ENCODE measurements at regions not wholly inside any gene's neighbourhood (a gene's known extent, or its start where the extent isn't known, plus 50 kb on each side); places are given as distances from the start of the nearest gene placed in this dataset.

DNA sequence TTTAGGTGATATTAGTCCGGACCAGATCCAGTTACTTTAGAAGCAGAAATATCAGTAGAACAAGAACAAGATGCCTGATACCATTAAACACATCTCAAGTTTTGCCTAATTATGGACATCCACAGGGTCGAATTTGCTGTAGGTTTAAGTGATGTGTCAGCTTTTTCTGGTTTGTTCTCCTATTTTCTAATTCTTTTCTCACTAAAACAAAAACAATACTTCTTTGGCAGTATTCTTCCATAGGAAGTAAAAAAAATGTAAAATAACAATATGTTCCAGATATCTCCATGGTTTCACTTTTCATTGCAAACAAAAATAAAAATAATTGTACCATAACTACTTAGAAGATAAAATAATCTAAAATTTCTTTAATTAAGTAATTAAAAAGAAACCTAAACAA lies 265.7 kb downstream of the SHOX2 start:
- no peak for TF ChIP-seq POLR2A (IDR thresholded peaks at IDR 0.05)
- TF ChIP-seq, protein P1, sequence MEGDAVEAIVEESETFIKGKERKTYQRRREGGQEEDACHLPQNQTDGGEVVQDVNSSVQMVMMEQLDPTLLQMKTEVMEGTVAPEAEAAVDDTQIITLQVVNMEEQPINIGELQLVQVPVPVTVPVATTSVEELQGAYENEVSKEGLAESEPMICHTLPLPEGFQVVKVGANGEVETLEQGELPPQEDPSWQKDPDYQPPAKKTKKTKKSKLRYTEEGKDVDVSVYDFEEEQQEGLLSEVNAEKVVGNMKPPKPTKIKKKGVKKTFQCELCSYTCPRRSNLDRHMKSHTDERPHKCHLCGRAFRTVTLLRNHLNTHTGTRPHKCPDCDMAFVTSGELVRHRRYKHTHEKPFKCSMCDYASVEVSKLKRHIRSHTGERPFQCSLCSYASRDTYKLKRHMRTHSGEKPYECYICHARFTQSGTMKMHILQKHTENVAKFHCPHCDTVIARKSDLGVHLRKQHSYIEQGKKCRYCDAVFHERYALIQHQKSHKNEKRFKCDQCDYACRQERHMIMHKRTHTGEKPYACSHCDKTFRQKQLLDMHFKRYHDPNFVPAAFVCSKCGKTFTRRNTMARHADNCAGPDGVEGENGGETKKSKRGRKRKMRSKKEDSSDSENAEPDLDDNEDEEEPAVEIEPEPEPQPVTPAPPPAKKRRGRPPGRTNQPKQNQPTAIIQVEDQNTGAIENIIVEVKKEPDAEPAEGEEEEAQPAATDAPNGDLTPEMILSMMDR (IDR thresholded peaks at IDR 0.05) = no peak
- TF ChIP-seq POLR2AphosphoS5 (IDR thresholded peaks at IDR 0.05) = no peak
- no peak overlapping the region for H3K27ac ChIP-seq
- 77% methylated on average over 2 of the region's 2 CpGs for WGBS
- H3K4me3 ChIP-seq = no peak overlapping the region
- no peak for DNase-seq (ENCODE audit: low spot score)
- intact Hi-C loops (cut with DNase I) = no loop called here
- no peaks in the 10 kb centered on the region for H3K4me1 ChIP-seq (replicated peaks)
- no peaks in the 10 kb centered on the region for H3K9me3 ChIP-seq
- no peaks in the 10 kb centered on the region for H3K27me3 ChIP-seq (replicated peaks; ENCODE audit: insufficient read depth)
- H3K36me3 ChIP-seq = no peaks in the 10 kb centered on the region

GRCh38 chr3:157838457-157838856 lies 267.8 kb downstream of the SHOX2 start:
- Histone ChIP-seq H3K4me1 (replicated peaks) (no peaks in the 10 kb centered on the region), H3K27me3 (replicated peaks; ENCODE audit: insufficient read depth) (no peaks in the 10 kb centered on the region), H3K27ac (no peak overlapping the region), H3K9me3 (no peaks in the 10 kb centered on the region), H3K4me3 (no peak overlapping the region), H3K36me3 (no peaks in the 10 kb centered on the region)
- intact Hi-C loops (cut with DNase I) = no loop called here
- no peak for TF ChIP-seq POLR2A (IDR thresholded peaks at IDR 0.05)
- no peak for DNase-seq (ENCODE audit: low spot score)
- WGBS = 96% methylated on average over 7 of the region's 7 CpGs

- Histone ChIP-seq H3K27me3 (replicated peaks; ENCODE audit: insufficient read depth) (no peaks in the 10 kb centered on the region), H3K4me3 (no peak overlapping the region), H3K4me1 (replicated peaks) (no peaks in the 10 kb centered on the region), H3K9me3 (no peaks in the 10 kb centered on the region), H3K27ac (no peak overlapping the region), H3K36me3 (no peaks in the 10 kb centered on the region)
- 89% methylated on average over 1 of the region's 1 CpG for WGBS
- DNase-seq (ENCODE audit: low spot score) = no peak
- TF ChIP-seq POLR2AphosphoS5 (IDR thresholded peaks at IDR 0.05) (no peak), POLR2A (IDR thresholded peaks at IDR 0.05) (no peak)
- TF ChIP-seq, protein P1 (IDR thresholded peaks at IDR 0.05) = no peak
- intact Hi-C loops (cut with DNase I) = no loop called here
Observed at GRCh38 chr3:157837336-157837735, 268.9 kb downstream of the SHOX2 start.

GRCh38 chr3:157836022-157836421 lies 270.2 kb downstream of the SHOX2 start:
- Histone ChIP-seq H3K4me1 (replicated peaks) (no peaks in the 10 kb centered on the region), H3K27me3 (replicated peaks; ENCODE audit: insufficient read depth) (no peaks in the 10 kb centered on the region), H3K36me3 (no peaks in the 10 kb centered on the region), H3K4me3 (no peak overlapping the region), H3K27ac (no peak overlapping the region), H3K9me3 (no peaks in the 10 kb centered on the region)
- TF ChIP-seq POLR2AphosphoS5 (IDR thresholded peaks at IDR 0.05) (no peak), POLR2A (IDR thresholded peaks at IDR 0.05) (no peak)
- TF ChIP-seq, protein P1 (IDR thresholded peaks at IDR 0.05) = no peak
- WGBS = 72% methylated on average over 7 of the region's 7 CpGs
- DNase-seq (ENCODE audit: low spot score) = no peak
- intact Hi-C loops (cut with DNase I) = no loop called here

- Histone ChIP-seq H3K36me3 (no peaks in the 10 kb centered on the region), H3K4me3 (no peak overlapping the region), H3K4me1 (replicated peaks) (no peaks in the 10 kb centered on the region), H3K9me3 (no peaks in the 10 kb centered on the region), H3K27me3 (replicated peaks; ENCODE audit: insufficient read depth) (no peaks in the 10 kb centered on the region), H3K27ac (no peak overlapping the region)
- no peak for DNase-seq (ENCODE audit: low spot score)
- intact Hi-C loops (cut with DNase I) = no loop called here
- WGBS = 91% methylated on average over 3 of the region's 3 CpGs
- TF ChIP-seq, protein P1 (IDR thresholded peaks at IDR 0.05) = no peak
- TF ChIP-seq POLR2A (IDR thresholded peaks at IDR 0.05) (no peak), POLR2AphosphoS5 (IDR thresholded peaks at IDR 0.05) (no peak)
Observed at GRCh38 chr3:157832588-157832987, 273.6 kb downstream of the SHOX2 start.

Measured in prostate gland (tissue), 2 donors.